T-helper 2 cell treated with Interferon-gamma antibody and Interleukin-4, amounts not matched to agents 5 μg/mL and 100 μg/mL, for 36 hours (primary cell): ENCODE measurements at regions not wholly inside any gene's neighbourhood (a gene's known extent, or its start where the extent isn't known, plus 50 kb on each side); places are given as distances from the start of the nearest gene placed in this dataset.
"Not testable (repeated sequence)": the region's sequence is repeated elsewhere in the genome, so short reads cannot be mapped to it uniquely, and the experiment has no call there.

Experiments
- DNase-seq: peaks from one replicate; pipeline ENCODE4 v3.0.0; 2021; ENCODE audit warnings: low spot score
- H3K27ac Mint-ChIP-seq: one replicate; pipeline ENCODE4 v1.8.0; 2021; ENCODE audit warnings: mild to moderate bottlenecking, mixed read lengths
- H3K27me3 Mint-ChIP-seq: one replicate; pipeline ENCODE4 v1.8.0; 2021; ENCODE audit warnings: low read depth, mixed read lengths
- H3K36me3 Mint-ChIP-seq: one replicate; pipeline ENCODE4 v1.8.0; 2021; ENCODE audit warnings: low read depth, mixed read lengths
- H3K4me1 Mint-ChIP-seq: one replicate; pipeline ENCODE4 v1.8.0; 2021; ENCODE audit warnings: low read depth, mixed read lengths
- H3K4me3 Mint-ChIP-seq: one replicate; pipeline ENCODE4 v1.8.0; 2022; ENCODE audit warnings: mild to moderate bottlenecking, moderate library complexity, mixed read lengths
- H3K9me3 Mint-ChIP-seq: one replicate; pipeline ENCODE4 v1.8.0; 2021; ENCODE audit warnings: mixed read lengths

- no peaks in the 10 kb centered on the region for H3K9me3 Mint-ChIP-seq
- H3K27ac Mint-ChIP-seq = no peak overlapping the region
- H3K27me3 Mint-ChIP-seq = peaks cover 36% of the 10 kb centered on the region
Measured at GRCh38 chr3:107915706-107916105, 175.1 kb downstream of the CD47 start.

GRCh38 chr3:107913701-107914100 lies 177.1 kb downstream of the CD47 start:
- Mint-ChIP-seq H3K9me3 (no peaks in the 10 kb centered on the region), H3K36me3 (no peaks in the 10 kb centered on the region), H3K27me3 (peaks cover 27% of the 10 kb centered on the region), H3K27ac (no peak overlapping the region), H3K4me3 (no peak overlapping the region), H3K4me1 (peaks cover 10% of the 10 kb centered on the region)
- no peak for DNase-seq

More at GRCh38 chr3:107915706-107916105, 175.1 kb downstream of the CD47 start:
- Mint-ChIP-seq H3K36me3 (no peaks in the 10 kb centered on the region), H3K4me1 (peaks cover 8% of the 10 kb centered on the region), H3K4me3 (no peak overlapping the region)
- no peak for DNase-seq

DNA sequence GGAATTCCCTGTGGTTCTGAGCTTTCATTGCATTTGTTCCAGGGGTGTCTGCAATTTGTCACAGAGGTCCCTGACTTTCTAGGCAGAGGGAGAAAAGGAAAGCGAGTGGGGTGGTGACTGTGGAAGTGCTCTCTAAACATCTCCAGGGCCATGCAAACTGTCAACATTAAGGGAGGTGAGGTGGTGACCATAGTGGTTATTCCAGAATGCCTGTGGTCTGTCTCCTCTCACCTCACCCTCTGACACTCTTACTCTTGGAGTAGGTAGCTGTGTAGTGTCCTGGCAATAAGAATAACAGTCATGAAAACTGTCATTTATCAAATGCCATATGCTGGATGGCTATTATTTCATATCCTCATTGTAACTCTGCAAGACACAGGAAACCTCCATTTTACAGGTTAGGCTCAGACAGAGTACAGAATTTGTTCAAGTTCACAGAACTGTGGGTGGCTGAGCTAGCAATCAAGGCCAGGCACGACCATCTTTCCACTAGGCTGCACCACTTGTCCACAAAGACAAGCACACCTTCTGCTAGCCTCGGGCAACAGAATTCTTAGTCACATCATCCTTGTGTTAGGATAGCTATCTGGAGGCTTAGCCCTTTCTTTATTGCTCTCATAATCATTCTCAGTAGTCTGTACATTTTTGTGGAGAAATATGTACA lies 179.4 kb downstream of the CD47 start:
- DNase-seq = no peak
- Mint-ChIP-seq H3K4me3 (no peak overlapping the region), H3K4me1 (peaks cover 10% of the 10 kb centered on the region), H3K27ac (no peak overlapping the region), H3K36me3 (no peaks in the 10 kb centered on the region), H3K27me3 (peaks cover 12% of the 10 kb centered on the region), H3K9me3 (no peaks in the 10 kb centered on the region)

DNA sequence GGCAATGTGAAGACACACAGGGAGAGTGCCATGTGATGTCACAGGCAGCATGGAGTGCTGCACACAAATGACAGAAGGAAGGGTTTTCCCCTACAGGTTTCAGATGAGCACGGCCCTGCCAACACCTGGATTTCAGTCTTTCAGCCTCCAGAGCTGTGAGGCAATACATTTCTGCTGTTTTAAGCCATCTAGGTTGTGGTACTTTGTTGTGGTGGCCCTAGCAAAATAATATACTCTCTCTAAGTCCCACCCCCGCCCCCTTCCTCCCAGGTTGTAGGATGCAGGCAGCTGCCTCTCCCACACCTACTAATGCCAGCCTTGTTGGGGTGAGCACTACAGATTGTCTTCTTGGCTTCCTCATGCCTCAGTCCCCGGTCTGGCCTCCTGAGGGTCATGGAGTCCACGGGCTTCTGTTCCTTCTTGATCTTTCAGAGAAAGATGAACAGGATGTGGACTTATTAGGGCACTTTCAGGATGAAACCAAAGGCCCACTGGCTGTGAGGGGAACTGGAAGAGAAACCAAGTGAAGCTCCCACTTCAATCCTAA lies 180.0 kb downstream of the CD47 start:
- DNase-seq = no peak
- Mint-ChIP-seq H3K4me3 (no peak overlapping the region), H3K27me3 (peaks cover 12% of the 10 kb centered on the region)

GRCh38 chr3:107909583-107909982 lies 181.2 kb downstream of the CD47 start:
- not testable (repeated sequence) for H3K4me1 Mint-ChIP-seq, H3K36me3 Mint-ChIP-seq, H3K9me3 Mint-ChIP-seq, H3K27me3 Mint-ChIP-seq, H3K4me3 Mint-ChIP-seq, H3K27ac Mint-ChIP-seq, DNase-seq

More for the DNA sequence above, 180.0 kb downstream of the CD47 start:
- H3K9me3 Mint-ChIP-seq = no peaks in the 10 kb centered on the region
- H3K27ac Mint-ChIP-seq = no peak overlapping the region
- peaks cover 10% of the 10 kb centered on the region for H3K4me1 Mint-ChIP-seq
- no peaks in the 10 kb centered on the region for H3K36me3 Mint-ChIP-seq

DNA sequence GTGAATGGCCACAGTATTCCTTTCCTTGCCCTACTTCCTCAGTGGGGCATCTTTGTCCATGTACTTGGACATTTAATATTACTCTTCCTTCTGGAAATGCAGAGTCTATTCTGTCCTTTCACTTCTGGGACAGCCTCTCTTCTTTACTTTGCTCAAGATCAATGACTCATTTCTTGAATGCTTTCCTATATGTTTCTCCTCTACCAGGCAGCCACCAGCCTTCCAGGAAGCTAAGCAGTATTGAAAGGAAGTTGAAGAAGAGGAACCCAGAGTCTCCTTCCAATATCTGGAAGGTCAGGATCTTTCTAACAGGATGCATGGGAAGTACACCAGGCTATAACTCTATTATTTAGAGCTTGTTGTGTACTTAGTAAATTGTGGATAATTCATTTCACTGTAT lies 182.8 kb downstream of the CD47 start:
- DNase-seq = no peak
- Mint-ChIP-seq H3K27ac (no peak overlapping the region), H3K4me1 (peaks cover 10% of the 10 kb centered on the region)

GRCh38 chr3:107904536-107905066 lies 186.2 kb downstream of the CD47 start:
- Mint-ChIP-seq H3K27me3 (peaks cover 30% of the 10 kb centered on the region), H3K4me1 (no peaks in the 10 kb centered on the region), H3K4me3 (no peak overlapping the region), H3K36me3 (no peaks in the 10 kb centered on the region), H3K9me3 (no peaks in the 10 kb centered on the region), H3K27ac (no peak overlapping the region)
- DNase-seq = no peak

More for the DNA sequence above, 182.8 kb downstream of the CD47 start:
- Mint-ChIP-seq H3K27me3 (peaks cover 10% of the 10 kb centered on the region), H3K36me3 (no peaks in the 10 kb centered on the region), H3K4me3 (no peak overlapping the region), H3K9me3 (no peaks in the 10 kb centered on the region)

DNA sequence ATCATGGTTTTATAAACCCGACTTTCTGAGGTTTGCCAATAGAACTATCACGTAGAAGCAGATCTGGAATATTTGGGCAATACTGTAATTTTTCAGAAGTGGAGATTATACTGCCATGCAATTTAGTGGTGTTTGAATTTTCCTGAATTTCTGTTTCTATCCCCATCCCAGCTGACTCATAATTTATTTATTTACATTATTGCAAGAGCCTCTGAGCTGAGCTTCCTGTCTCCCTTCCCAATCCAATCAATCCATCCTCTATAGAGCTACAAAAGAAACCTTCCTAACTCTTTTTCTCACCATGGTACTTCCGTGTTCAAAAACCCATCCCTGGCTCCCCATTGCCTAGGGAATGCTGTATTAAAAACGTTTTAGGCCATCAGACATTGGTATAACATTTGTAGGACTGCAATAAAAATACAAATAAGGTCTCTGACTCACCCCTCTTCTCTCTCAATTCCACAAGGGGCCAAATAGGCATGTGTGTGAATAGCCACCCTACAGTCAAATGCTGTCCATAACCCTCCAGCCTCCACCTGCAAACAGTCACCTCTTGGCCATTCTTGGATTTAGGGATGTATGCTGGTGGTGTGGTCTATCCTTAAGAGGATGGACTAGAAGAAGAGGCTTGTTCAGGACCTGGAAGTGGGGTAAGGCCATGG lies 190.7 kb downstream of the CD47 start:
- peaks cover 42% of the 10 kb centered on the region for H3K27me3 Mint-ChIP-seq
- H3K4me3 Mint-ChIP-seq = no peak overlapping the region
- no peak for DNase-seq
- no peaks in the 10 kb centered on the region for H3K36me3 Mint-ChIP-seq
- H3K4me1 Mint-ChIP-seq = no peaks in the 10 kb centered on the region
- H3K27ac Mint-ChIP-seq = no peak overlapping the region
- H3K9me3 Mint-ChIP-seq = no peaks in the 10 kb centered on the region

- Mint-ChIP-seq H3K4me3 (no peak overlapping the region), H3K27ac (no peak overlapping the region), H3K36me3 (no peaks in the 10 kb centered on the region), H3K27me3 (peaks cover 44% of the 10 kb centered on the region), H3K4me1 (peaks cover 1% of the 10 kb centered on the region), H3K9me3 (no peaks in the 10 kb centered on the region)
- DNase-seq = no peak
Measured at GRCh38 chr3:107897471-107898061, 193.3 kb downstream of the CD47 start.

GRCh38 chr3:107894998-107895397 lies 195.8 kb downstream of the CD47 start:
- Mint-ChIP-seq H3K4me1 (peaks cover 1% of the 10 kb centered on the region), H3K9me3 (no peaks in the 10 kb centered on the region), H3K27me3 (peaks cover 32% of the 10 kb centered on the region), H3K27ac (no peak overlapping the region), H3K36me3 (no peaks in the 10 kb centered on the region), H3K4me3 (no peak overlapping the region)
- DNase-seq = no peak

- Mint-ChIP-seq H3K9me3 (peaks cover 9% of the 10 kb centered on the region), H3K27me3 (peaks cover 28% of the 10 kb centered on the region), H3K36me3 (no peaks in the 10 kb centered on the region), H3K27ac (no peak overlapping the region), H3K4me3 (no peak overlapping the region), H3K4me1 (peaks cover 1% of the 10 kb centered on the region)
- DNase-seq = no peak
Measured at GRCh38 chr3:107892955-107893624, 197.7 kb downstream of the CD47 start.

DNA sequence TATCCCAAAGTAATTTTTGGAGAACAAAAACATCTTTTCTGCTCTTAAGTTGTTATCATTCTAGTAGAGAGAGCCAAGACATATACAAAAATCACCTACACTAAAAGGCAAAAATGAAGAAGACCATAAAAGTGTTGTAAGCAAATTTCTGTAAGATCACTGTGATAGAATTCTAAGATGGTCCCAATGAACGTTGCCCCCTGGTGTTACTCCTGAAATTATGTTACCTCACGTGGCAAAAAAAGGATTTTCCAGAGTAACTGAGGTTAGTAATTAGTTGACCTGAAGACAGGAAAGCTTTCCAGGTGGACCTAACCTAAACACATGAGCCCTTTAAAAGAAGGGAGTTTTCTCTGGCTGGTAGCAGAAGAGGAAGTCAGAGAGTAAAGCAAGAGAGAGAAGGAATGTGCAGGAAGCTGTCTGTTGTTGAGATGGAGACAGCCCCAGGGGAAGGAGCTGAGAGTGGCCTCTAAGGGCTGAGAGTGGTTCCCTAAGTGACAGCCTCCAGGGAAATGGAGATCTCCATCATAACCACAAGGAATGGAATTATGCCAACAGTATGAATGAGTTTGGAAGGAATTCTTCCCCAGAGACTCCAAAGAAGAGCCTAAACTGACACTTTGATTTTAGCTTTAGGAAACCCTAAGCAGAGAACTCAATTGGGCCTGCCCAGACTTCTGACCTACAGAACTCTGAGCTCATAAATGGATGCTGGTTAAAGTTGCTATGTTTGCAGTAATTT lies 205.9 kb downstream of the CD47 start:
- H3K36me3 Mint-ChIP-seq = no peaks in the 10 kb centered on the region
- H3K9me3 Mint-ChIP-seq = peaks cover 9% of the 10 kb centered on the region
- H3K4me3 Mint-ChIP-seq = no peak overlapping the region
- H3K27ac Mint-ChIP-seq = no peak overlapping the region
- no peaks in the 10 kb centered on the region for H3K27me3 Mint-ChIP-seq
- DNase-seq = no peak
- H3K4me1 Mint-ChIP-seq = no peaks in the 10 kb centered on the region

- Mint-ChIP-seq H3K36me3 (no peaks in the 10 kb centered on the region), H3K27me3 (no peaks in the 10 kb centered on the region), H3K9me3 (peaks cover under 1% of the 10 kb centered on the region), H3K27ac (no peak overlapping the region), H3K4me3 (no peak overlapping the region), H3K4me1 (no peaks in the 10 kb centered on the region)
- no peak for DNase-seq
Measured at GRCh38 chr3:107884028-107884427, 206.8 kb downstream of the CD47 start.
